ENCODE measurements at regions not wholly inside any gene's neighbourhood (a gene's known extent, or its start where the extent isn't known, plus 50 kb on each side); places are given as distances from the start of the nearest gene placed in this dataset.
"Not testable (repeated sequence)": the region's sequence is repeated elsewhere in the genome, so short reads cannot be mapped to it uniquely, and the experiment has no call there.

DNA sequence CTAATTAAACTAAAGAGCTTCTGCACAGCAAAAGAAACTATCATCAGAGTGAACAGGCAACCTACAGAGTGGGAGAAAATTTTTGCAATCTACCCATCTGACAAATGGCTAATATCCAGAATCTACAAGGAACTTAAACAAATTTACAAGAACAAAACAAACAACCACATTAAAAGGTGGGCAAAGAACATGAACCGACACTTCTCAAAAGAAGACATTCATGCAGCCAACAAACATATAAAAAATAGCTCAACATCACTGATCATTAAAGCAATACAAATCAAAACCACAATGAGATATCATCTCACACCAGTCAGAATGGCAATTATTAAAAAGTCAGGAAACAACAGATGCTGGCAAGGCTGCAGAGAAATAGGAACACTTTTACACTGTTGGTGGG lies 84.6 kb upstream of the PARP8 start:
- TF ChIP-seq, protein P1, sequence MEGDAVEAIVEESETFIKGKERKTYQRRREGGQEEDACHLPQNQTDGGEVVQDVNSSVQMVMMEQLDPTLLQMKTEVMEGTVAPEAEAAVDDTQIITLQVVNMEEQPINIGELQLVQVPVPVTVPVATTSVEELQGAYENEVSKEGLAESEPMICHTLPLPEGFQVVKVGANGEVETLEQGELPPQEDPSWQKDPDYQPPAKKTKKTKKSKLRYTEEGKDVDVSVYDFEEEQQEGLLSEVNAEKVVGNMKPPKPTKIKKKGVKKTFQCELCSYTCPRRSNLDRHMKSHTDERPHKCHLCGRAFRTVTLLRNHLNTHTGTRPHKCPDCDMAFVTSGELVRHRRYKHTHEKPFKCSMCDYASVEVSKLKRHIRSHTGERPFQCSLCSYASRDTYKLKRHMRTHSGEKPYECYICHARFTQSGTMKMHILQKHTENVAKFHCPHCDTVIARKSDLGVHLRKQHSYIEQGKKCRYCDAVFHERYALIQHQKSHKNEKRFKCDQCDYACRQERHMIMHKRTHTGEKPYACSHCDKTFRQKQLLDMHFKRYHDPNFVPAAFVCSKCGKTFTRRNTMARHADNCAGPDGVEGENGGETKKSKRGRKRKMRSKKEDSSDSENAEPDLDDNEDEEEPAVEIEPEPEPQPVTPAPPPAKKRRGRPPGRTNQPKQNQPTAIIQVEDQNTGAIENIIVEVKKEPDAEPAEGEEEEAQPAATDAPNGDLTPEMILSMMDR (IDR thresholded peaks at IDR 0.05) = not testable (repeated sequence)
- TF ChIP-seq ZFX (IDR thresholded peaks at IDR 0.05; ENCODE audit: borderline replicate concordance) = not testable (repeated sequence)
